ENCODE measurements at regions not wholly inside any gene's neighbourhood (a gene's known extent, or its start where the extent isn't known, plus 50 kb on each side); places are given as distances from the start of the nearest gene placed in this dataset.

GRCh38 chr1:8097077-8097799, 71.1 kb upstream of the ERRFI1 start:
- CTCF ChIA-PET = interaction anchor here (0.6 kb wide), 1 partner anchor 310 kb away, joined by 3 read pairs; no protein-coding TSS in a partner anchor
- POLR2A ChIA-PET = interaction anchor here (0.6 kb wide), 1 partner anchor 72 kb away, joined by 3 read pairs; no protein-coding TSS in a partner anchor

DNA sequence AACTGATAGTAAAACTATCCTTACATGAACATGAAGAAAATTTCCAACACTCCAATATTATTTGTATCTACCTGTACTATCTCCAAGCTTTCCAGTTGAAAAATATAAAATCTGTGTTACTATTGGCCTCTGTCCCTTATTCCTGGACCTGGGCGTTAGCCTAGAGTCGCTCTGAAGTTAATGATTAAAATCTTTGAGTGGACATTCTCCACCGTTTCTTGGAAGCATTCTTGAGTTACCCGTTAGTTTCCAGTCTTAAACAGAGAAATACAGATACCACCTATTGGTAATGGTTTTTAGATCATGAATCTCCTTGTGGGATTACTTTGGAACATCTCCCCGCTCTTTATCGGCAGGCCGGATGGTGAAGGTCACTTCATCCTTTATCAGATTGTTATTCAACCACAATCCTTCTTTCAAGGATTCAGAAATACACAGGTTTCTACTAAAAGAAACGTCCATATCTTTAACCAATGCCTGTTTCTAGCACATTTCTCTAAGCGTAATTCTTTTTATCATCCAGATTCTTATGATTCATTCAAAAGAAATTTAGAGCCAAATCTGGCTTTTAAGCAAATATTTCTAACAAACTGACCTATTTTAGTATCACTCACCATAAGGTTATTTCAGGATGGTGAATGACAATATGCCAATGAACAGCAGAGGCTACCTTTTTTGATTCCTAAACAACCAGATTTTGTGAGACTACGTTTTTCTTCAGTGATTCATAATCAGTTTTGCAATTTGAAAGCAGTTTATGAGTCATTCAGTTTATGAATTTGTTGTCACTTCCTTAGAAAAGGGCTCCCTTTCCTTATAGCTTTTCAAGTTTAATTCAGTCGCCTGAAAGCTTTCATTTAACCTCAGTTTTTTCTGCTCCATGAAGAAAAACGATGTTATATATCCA, 70.2 kb upstream of the ERRFI1 start:
- CTCF ChIA-PET = no interaction called here
- POLR2A ChIA-PET = no interaction called here

GRCh38 chr1:8095584-8095983, 69.5 kb upstream of the ERRFI1 start:
- ChIA-PET CTCF (no interaction called here), POLR2A (no interaction called here)

DNA sequence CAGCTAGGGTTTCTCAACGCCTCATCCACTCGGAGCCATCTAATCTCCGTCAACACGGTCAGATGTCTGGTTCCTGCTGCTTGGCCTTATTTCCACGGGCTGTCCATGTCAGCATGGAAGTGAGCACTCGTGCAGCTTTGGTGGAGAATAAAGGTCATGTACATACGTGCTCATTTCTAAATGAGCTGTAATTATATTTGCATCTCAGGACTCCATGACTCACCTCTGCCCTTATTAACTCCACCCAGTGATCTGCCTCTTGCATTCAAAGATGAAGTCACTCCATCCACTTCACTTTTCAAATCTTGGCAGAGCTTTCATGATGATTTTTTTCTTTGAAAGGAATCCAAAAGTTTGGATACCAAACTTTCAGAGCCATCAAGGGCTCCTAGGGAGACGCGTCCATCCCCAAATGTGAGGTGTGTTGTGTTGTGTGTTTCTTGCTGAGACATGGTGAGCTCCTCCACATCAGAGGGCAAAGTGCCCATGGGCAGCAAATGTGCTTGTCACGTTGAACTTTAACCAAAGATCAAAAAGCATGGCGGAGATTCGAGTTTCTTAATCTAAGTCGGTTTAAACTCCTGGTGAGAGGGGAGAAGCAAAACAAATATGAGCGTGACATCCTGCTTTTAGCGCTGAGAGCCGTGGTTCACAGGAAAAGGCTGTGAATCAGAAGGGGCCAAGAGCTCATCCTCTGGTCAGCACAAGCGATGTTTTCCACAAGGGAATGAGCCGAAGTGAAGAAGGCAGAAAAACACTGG, 68.6 kb upstream of the ERRFI1 start:
- CTCF ChIA-PET = interaction anchor here (0.8 kb wide), 1 partner anchor 72 kb away, joined by 3 read pairs; no protein-coding TSS in a partner anchor

DNA sequence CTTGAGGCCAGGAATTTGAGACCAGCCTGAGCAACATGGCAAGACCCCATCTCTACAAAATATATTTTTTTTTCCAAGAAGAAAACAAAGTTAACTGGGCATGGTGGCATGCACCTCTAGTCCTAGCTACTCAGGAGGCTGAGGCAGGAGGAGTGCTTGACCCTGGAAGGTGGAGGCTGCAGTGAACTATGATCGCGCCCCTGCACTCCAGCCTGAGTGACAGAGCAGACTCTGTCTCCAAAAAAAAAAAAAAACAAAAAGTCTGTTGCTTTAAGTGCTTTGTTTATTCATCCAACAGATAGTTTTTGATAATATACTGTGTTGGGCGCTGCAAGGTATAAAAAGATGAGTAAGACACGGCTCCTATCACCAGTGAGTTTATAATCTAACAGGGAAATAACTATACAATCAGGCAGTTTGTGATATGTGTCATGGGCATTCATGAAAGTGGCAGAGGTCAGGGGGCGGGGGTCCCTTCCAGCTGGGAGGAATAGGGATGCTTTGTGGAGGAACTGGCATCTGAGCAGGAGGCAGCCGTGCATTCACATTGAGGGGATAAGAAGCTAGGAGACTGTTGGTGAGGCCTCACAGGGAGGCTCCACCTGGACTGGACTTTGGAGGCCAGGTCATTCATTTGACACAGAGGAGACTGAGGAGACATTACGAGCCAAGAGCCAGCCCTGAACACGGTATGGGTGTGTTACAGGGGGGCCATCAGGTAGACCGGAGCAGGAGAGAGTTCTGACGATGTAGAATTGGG, 67.3 kb upstream of the ERRFI1 start:
- ChIA-PET CTCF (no interaction called here), POLR2A (no interaction called here)

More for the DNA sequence above, 68.6 kb upstream of the ERRFI1 start:
- POLR2A ChIA-PET = no interaction called here

DNA sequence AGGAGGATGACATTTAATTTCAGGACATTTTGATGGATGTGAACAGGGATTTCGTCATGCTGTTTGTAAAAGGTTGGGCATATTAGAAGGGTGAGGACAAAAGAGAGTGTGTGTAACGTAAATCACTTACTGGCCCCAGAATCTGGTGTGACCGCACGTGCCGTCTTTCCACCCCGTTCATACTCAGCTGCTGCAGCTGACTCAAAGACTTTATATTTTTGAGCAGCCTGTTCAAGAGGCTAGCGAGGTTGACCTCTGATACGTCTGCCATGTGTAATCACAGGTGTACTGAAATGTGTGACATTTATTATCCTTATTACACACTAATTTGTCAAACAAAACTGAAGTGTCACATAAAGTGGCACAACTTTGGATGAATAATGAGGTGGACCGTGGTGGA, 66.5 kb upstream of the ERRFI1 start:
- ChIA-PET CTCF (no interaction called here), POLR2A (no interaction called here)

- ChIA-PET POLR2A (no interaction called here), CTCF (interaction anchor here (0.7 kb wide), 1 partner anchor 261 kb away, joined by 6 read pairs; no protein-coding TSS in a partner anchor)
Observed at GRCh38 chr1:8091691-8092090, 65.6 kb upstream of the ERRFI1 start.

DNA sequence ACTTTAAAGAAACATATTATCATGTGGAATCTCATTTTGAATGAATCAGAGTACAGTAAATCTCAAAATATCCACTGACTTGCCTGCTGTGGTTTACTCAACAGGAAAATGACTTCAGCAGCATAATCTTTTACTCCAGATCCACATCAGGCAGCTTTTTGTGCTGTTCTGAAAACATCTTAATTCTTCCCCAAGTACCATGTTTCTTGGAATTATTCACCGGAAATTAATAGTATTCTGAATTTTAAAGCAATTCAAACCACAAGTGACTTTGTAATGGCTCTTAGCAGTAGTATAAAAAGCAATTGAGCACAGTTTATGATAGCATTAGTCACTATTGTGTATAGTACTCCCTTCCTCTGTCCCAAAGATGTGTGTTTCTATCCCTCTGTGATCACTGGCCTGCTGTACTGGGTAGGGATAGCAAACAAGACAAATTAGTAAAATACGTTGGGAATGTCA, 64.2 kb upstream of the ERRFI1 start:
- ChIA-PET CTCF (interaction anchor here (0.7 to 1.4 kb wide), 3 partner anchors 16 to 73 kb away, joined by 3 to 4 read pairs (median 3); no protein-coding TSS in a partner anchor), POLR2A (no interaction called here)

DNA sequence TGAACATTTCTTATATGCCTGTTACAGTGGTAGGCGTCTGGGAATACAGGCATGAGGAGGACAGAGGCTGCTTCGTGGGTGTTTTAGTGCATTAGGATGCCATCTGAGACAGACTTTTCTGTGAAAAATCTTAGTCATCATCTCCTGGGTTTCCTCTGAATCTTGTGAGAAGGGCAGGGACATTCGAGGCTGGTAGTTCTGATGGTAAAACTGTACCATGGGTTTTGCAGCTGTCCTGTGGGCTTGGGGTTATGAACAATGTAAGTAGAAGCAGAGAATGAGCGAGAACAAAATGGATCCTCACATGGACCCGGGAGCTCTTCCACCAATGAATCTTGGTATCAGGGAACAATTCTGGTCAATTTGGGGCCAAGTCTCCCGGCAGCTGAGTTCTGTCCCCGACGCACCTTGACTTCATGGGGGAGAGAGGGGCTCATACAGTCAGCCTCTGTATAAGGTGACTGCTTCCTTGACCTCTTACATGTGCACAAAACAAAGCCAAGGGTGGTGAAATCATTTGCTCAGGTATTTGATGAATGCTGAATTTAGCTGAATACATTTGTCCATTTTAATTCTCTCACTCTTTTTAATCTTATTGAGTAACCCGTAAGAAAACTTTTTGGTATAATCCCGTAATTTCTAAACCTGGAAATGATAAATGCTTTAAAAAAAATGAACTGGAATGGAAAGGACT, 63.6 kb upstream of the ERRFI1 start:
- ChIA-PET CTCF (interaction anchor here (1.1 to 1.4 kb wide), 2 partner anchors 16 to 72 kb away, joined by 3 read pairs; no protein-coding TSS in a partner anchor), POLR2A (no interaction called here)

GRCh38 chr1:8086055-8086454, 59.9 kb upstream of the ERRFI1 start:
- POLR2A ChIA-PET = no interaction called here
- CTCF ChIA-PET = no interaction called here

- CTCF ChIA-PET = no interaction called here
Observed at GRCh38 chr1:8084913-8085312, 58.8 kb upstream of the ERRFI1 start.

DNA sequence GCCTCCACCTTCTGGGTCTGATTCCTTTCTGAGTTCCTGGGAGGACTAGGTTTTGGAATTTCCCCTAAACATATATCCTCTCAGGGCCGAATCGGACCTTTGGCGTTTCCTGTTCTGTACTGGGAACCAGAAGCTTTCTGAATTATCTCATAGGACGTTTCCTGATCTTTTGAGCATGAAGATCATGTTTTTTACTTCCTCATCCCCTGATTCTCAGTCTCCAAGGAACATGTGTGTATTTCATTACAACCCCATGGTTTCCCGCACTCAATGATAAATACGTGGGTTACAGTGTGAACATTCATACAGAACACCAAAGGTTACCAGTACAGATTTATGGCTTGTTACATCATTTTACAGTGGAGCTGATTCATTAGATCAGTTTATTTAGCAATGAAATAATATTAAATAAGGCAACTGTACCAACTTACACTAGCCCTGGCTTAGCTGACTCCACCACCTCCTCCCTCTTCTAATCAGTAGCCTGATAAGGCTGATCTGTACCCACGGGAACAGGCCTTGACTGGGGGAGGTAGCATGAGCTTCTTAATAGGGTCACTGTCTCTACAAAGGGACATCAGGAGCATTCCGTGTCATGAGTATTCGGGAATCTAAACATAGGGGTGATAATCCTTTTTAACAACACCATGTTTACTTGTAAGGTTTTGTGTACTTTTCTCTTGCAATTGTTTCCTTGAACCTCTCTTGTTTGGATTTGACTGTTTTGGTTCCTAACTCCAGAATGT, 57.8 kb upstream of the ERRFI1 start:
- POLR2A ChIA-PET = no interaction called here
- CTCF ChIA-PET = no interaction called here

More at GRCh38 chr1:8084913-8085312, 58.8 kb upstream of the ERRFI1 start:
- POLR2A ChIA-PET = interaction anchor here (0.6 kb wide), 1 partner anchor 1505 kb away, joined by 3 read pairs; the partner anchor contains the start of gene ZBTB48

- ChIA-PET POLR2A (no interaction called here), CTCF (interaction anchor here (0.7 kb wide), 2 partner anchors 186 to 231 kb away, joined by 3 to 4 read pairs; no protein-coding TSS in a partner anchor)
Observed at GRCh38 chr1:8082945-8083344, 56.8 kb upstream of the ERRFI1 start.

- ChIA-PET CTCF (no interaction called here), POLR2A (no interaction called here)
Observed at GRCh38 chr1:8078176-8078671, 52.1 kb upstream of the ERRFI1 start.

DNA sequence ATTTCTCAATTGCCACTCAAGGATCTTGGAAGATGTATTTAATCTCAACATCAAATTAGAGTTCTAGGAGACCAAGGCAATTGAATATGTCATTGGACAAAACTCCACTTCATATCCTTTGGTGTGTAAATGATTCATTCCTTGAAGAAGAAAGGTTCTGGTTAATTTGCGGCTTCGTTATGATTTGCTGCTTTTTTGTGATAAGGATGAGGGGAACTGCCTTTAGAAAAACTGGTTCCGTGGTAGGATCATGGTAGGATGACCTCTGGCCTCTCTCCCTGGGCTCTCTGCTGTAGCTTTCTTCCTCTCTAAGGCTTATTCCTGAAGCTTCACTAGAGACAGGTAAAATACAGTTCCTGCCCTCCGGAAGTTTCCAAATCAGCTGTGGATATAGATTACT, 51.5 kb upstream of the ERRFI1 start:
- CTCF ChIA-PET = no interaction called here

DNA sequence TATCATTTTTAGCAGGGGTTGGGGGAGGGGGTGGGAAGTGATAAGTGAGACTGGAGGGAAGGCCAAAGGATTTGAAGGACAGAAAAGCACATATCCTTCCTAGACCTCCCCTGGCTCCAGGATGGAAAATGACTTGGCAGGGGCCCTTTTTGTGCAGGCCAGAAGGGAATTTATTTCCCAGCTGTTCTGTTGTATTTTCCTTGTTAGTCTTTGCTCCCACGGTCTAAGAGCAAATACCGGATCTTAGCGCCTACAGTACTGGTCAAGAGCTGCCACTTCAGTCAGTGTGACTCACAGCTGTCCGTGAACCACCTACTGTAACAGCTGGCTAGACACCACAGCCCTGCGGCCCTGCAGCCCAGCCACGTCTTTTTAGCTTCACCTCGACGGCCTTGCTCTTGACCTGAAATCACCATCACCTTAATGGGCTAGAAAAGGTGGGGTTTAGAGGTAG, 51.0 kb upstream of the ERRFI1 start:
- CTCF ChIA-PET = no interaction called here
- POLR2A ChIA-PET = no interaction called here

More for the DNA sequence above, 51.5 kb upstream of the ERRFI1 start:
- POLR2A ChIA-PET = no interaction called here

DNA sequence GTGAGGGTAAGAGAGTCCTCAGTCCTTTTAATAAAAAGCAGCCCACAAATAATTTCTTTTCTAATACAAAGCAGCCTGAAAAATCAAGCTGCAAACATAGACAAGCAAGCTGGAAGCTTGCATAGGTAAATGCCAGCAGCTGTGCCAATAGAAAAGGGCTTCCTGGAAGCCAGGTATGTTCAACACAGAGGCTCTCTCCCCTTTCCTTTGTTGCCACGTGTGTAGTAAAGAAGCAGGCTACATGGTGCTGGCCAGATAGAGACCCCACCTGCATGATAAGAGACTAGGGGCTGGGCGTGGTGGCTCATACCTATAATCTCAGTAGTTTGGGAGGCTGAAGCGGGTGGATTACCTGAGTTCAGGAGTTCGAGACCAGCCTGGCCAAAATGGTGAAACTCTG, 50.1 kb upstream of the ERRFI1 start:
- ChIA-PET CTCF (no interaction called here), POLR2A (no interaction called here)
